Smooth muscle cell (in vitro differentiated cells): ENCODE measurements at regions not wholly inside any gene's neighbourhood (a gene's known extent, or its start where the extent isn't known, plus 50 kb on each side); places are given as distances from the start of the nearest gene placed in this dataset.

Source experiments
- DNase-seq: peaks from one replicate; lab custom pipeline; 2025; ENCODE audit not compliant: unreplicated experiment; lab: John Stamatoyannopoulos, UW
- H2AFZ ChIP-seq: fragments of 200-600 bp; sonication (generic); 2 replicates; pipeline ENCODE4 v1.6.0; 2016; ENCODE audit warnings: antibody characterized with exemption, low read depth, mild to moderate bottlenecking
- H3F3A ChIP-seq: fragments of 200-600 bp; sonication (generic); 2 replicates; pipeline ENCODE4 v1.6.0; 2017; ENCODE audit warnings: antibody characterized with exemption, low read depth
- H3K27ac ChIP-seq: fragments of 200-600 bp; sonication (generic); 2 replicates; pipeline ENCODE4 v1.5.1; 2016; ENCODE audit warnings: low read depth, mild to moderate bottlenecking
- H3K27me3 ChIP-seq: fragments of 200-600 bp; sonication (generic); 2 replicates; pipeline ENCODE4 v1.6.1; 2016; ENCODE audit warnings: low read depth, mild to moderate bottlenecking
- H3K36me3 ChIP-seq: fragments of 200-600 bp; sonication (generic); 2 replicates; pipeline ENCODE4 v1.5.1; 2016; ENCODE audit warnings: low read depth
- H3K4me1 ChIP-seq: fragments of 200-600 bp; sonication (generic); 2 replicates; pipeline ENCODE4 v1.5.1; 2016; ENCODE audit warnings: low read depth
- H3K4me2 ChIP-seq: fragments of 200-600 bp; sonication (generic); 2 replicates; pipeline ENCODE4 v1.6.0; 2016; ENCODE audit warnings: mild to moderate bottlenecking
- H3K4me3 ChIP-seq: fragments of 200-600 bp; sonication (generic); 2 replicates; pipeline ENCODE4 v1.5.1; 2016; ENCODE audit warnings: mild to moderate bottlenecking
- H3K79me2 ChIP-seq: fragments of 200-600 bp; sonication (generic); 2 replicates; pipeline ENCODE4 v1.6.0; 2016; ENCODE audit warnings: low read depth, mild to moderate bottlenecking
- H3K9ac ChIP-seq: fragments of 200-600 bp; sonication (generic); 2 replicates; pipeline ENCODE4 v1.6.0; 2016; ENCODE audit warnings: low read depth
- H3K9me3 ChIP-seq: fragments of 200-600 bp; sonication (generic); replicated peaks from 2 replicates; pipeline ENCODE4 v1.5.1; 2016; ENCODE audit warnings: low read depth
- H4K20me1 ChIP-seq: fragments of 200-600 bp; sonication (generic); 2 replicates; pipeline ENCODE4 v1.6.0; 2016; ENCODE audit warnings: low read depth
- CTCF ChIP-seq: fragments of 200-600 bp; sonication (generic); IDR thresholded peaks from 2 replicates; pipeline ENCODE4 v1.5.1; 2017; ENCODE audit warnings: borderline replicate concordance, mild to moderate bottlenecking, antibody characterized with exemption; ENCODE audit not compliant: insufficient read depth, poor library complexity, severe bottlenecking
- WGBS: methylation state at CpG from one replicate; pipeline ENCODE4 v1.1.7; 2016; ENCODE audit warnings: low lambda C conversion rate; 5-methylcytosine and 5-hydroxymethylcytosine counted together

GRCh38 chr3:34200576-34200975 is 402.1 kb downstream of the PDCD6IP start:
- H3K4me1 ChIP-seq = no peaks in the 10 kb centered on the region
- no peak for TF ChIP-seq CTCF
- H3K4me2 ChIP-seq = no peak overlapping the region
- no peaks in the 10 kb centered on the region for H3K36me3 ChIP-seq
- H3F3A ChIP-seq = no peaks in the 10 kb centered on the region
- H3K9ac ChIP-seq = no peak overlapping the region
- 85% methylated on average over 1 of the region's 1 CpG for WGBS
- DNase-seq = no peak
- no peak overlapping the region for H3K27ac ChIP-seq
- no peak overlapping the region for H2AFZ ChIP-seq
- no peaks in the 10 kb centered on the region for H4K20me1 ChIP-seq
- no peaks in the 10 kb centered on the region for H3K27me3 ChIP-seq
- H3K79me2 ChIP-seq = no peaks in the 10 kb centered on the region
- H3K4me3 ChIP-seq = no peak overlapping the region
- no peaks in the 10 kb centered on the region for H3K9me3 ChIP-seq

- Histone ChIP-seq H3K9ac (no peak overlapping the region), H3K27ac (no peak overlapping the region), H3K4me2 (peak overlapping the region; percentile 47), H3K9me3 (no peaks in the 10 kb centered on the region), H4K20me1 (no peaks in the 10 kb centered on the region), H3K27me3 (no peaks in the 10 kb centered on the region), H3K4me1 (no peaks in the 10 kb centered on the region), H3K36me3 (no peaks in the 10 kb centered on the region), H3K79me2 (no peaks in the 10 kb centered on the region), H2AFZ (no peak overlapping the region), H3K4me3 (no peak overlapping the region), H3F3A (no peaks in the 10 kb centered on the region)
- DNase-seq = no peak
- no peak for TF ChIP-seq CTCF
- 48% methylated on average over 3 of the region's 3 CpGs for WGBS
Measured at GRCh38 chr3:34202975-34203374, 404.5 kb downstream of the PDCD6IP start.

- H3K4me2 ChIP-seq = peak overlapping the region; percentile 47
- no peaks in the 10 kb centered on the region for H3K79me2 ChIP-seq
- no peak overlapping the region for H3K27ac ChIP-seq
- no peaks in the 10 kb centered on the region for H3F3A ChIP-seq
- DNase-seq = no peak
- no peaks in the 10 kb centered on the region for H4K20me1 ChIP-seq
- H3K4me3 ChIP-seq = no peak overlapping the region
- H2AFZ ChIP-seq = no peak overlapping the region
- TF ChIP-seq CTCF = no peak
- no peaks in the 10 kb centered on the region for H3K36me3 ChIP-seq
- H3K4me1 ChIP-seq = no peaks in the 10 kb centered on the region
- 74% methylated on average over 4 of the region's 4 CpGs for WGBS
- H3K9me3 ChIP-seq = no peaks in the 10 kb centered on the region
- H3K9ac ChIP-seq = no peak overlapping the region
- no peaks in the 10 kb centered on the region for H3K27me3 ChIP-seq
Measured at GRCh38 chr3:34203386-34203785, 405.0 kb downstream of the PDCD6IP start.

- no peak for TF ChIP-seq CTCF
- Histone ChIP-seq H3K4me1 (no peaks in the 10 kb centered on the region), H4K20me1 (no peaks in the 10 kb centered on the region), H3K9me3 (no peaks in the 10 kb centered on the region), H3K9ac (no peak overlapping the region), H3K79me2 (no peaks in the 10 kb centered on the region), H3K27ac (no peak overlapping the region), H3F3A (no peaks in the 10 kb centered on the region), H3K4me2 (no peak overlapping the region), H2AFZ (no peak overlapping the region), H3K27me3 (no peaks in the 10 kb centered on the region), H3K36me3 (no peaks in the 10 kb centered on the region), H3K4me3 (no peak overlapping the region)
- WGBS = 64% methylated on average over 2 of the region's 2 CpGs
- DNase-seq = no peak
Measured at GRCh38 chr3:34207002-34207401, 408.6 kb downstream of the PDCD6IP start.
